ENCODE measurements at regions not wholly inside any gene's neighbourhood (a gene's known extent, or its start where the extent isn't known, plus 50 kb on each side); places are given as distances from the start of the nearest gene placed in this dataset.
"Not testable (repeated sequence)": the region's sequence is repeated elsewhere in the genome, so short reads cannot be mapped to it uniquely, and the experiment has no call there.

GRCh38 chr5:62757686-62758085 lies 179.1 kb downstream of the LRRC70 start:
- DNase-seq = not testable (repeated sequence)

- not testable (repeated sequence) for DNase-seq
Measured at GRCh38 chr5:62752998-62753367, 174.4 kb downstream of the LRRC70 start.

DNA sequence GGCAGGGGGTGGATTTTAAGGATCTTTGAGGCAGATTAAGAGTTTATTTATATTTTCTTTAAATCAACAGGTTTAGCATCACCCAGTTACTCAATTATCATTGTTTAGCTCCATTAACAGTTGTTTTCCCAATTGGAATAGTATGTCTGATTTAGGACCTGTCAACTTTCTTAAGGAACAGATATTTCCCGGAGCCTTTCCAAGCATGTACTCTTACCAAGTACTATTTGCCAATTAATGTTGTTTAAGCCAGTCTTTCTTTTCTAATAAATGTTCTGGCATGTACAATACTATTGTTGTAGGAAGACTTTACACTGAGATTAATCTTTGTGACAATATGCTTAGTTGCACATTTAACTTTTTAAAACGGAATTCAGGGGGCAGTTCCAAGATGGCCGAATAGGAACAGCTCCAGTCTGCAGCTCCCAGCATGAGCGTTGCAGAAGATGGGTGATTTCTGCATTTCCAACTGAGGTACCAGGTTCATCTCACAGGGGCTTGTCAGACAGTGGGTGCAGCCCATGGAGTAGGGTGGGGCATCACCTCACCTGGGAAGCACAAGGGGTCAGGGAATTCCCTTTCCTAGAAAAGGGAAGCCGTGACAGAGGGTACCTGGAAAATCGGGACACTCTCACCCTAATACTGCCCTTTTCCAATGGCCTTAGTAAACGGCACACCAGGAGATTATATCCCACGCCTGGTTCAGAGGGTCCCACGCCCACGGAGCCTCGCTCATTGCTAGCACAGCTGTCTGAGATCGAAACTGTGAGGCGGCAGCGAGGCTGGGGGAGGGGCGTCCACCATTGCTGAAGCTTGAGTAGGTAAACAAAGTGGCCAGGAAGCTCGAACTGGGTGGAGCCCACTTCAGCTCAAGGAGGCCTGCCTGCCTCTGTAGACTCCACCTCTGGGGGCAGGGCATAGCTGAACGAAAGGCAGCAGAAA lies 173.7 kb downstream of the LRRC70 start:
- DNase-seq = not testable (repeated sequence)

- DNase-seq = no peak
Measured at GRCh38 chr5:62742207-62742606, 163.6 kb downstream of the LRRC70 start.

- no peak for DNase-seq
Measured at GRCh38 chr5:62741761-62742160, 163.1 kb downstream of the LRRC70 start.

- no peak for DNase-seq
Measured at GRCh38 chr5:62737766-62738165, 159.1 kb downstream of the LRRC70 start.

- DNase-seq = peak; percentile 36
Measured at GRCh38 chr5:62732677-62733121, 154.1 kb downstream of the LRRC70 start.

GRCh38 chr5:62731022-62731421 lies 152.4 kb downstream of the LRRC70 start:
- peak; percentile 12 for DNase-seq

DNA sequence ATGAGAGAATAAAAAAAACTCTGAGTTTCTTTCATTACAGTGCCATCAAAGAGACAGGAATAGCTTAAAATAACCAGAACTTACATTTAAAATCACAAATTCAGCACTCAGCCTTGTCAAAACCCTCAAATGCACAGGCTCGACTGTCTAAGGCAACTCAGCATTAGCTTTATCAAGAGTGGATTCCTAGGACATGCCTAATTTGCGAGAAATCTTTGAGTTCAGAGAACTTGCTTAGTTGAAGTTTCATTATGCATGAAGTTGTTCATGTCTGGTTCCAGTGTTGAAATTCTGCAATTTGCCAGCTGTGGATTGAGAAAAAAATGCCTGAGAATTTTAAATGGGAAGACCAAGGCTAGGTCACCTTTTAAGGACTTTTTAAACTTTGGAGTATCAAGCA lies 151.1 kb downstream of the LRRC70 start:
- no peak for DNase-seq

DNA sequence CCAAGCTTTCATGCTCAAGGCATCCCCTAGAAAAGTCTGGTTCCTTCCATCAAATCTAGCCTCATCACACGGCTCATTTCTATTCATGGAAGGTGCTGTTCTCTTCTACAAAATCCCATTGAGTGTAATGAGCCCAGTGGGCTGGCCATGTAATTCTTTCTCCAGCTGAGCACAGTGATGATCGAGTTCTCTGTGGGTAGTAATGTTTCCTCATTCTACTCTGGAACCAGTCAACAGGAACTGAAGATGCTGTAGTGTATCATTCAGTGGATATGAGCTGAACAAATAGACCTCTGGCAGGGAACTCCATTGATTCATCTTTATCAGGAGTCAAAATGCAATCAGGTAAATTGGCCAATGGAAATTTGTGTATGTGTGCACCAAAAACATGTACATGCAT lies 149.2 kb downstream of the LRRC70 start:
- no peak for DNase-seq

DNA sequence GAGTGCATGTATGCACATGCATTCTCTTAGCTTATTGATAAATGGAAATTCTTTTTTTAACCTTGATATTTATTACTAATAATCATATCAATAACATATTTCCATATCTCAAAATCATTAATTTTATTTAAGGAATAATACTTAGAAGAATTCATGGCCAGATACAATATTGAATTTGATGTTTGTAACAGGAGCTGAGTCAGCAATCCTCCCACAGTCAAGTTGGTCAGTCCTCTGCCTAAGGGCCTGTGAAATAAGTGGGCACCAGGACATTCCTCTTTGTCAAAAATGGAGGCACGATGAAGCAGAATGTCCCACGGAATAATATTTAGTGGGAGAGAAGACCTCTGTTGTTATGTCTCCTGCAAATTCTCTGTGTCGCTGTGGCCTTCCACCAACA lies 148.6 kb downstream of the LRRC70 start:
- no peak for DNase-seq

- DNase-seq = no peak
Measured at GRCh38 chr5:62722360-62722759, 143.7 kb downstream of the LRRC70 start.

GRCh38 chr5:62720031-62720441 lies 141.4 kb downstream of the LRRC70 start:
- DNase-seq = peak; percentile 66

- no peak for DNase-seq
Measured at GRCh38 chr5:62719061-62719720, 140.6 kb downstream of the LRRC70 start.

- DNase-seq = no peak
Measured at GRCh38 chr5:62718324-62718723, 139.7 kb downstream of the LRRC70 start.

GRCh38 chr5:62717301-62717933 lies 138.8 kb downstream of the LRRC70 start:
- DNase-seq = no peak

- DNase-seq = no peak
Measured at GRCh38 chr5:62714296-62714695, 135.7 kb downstream of the LRRC70 start.

DNA sequence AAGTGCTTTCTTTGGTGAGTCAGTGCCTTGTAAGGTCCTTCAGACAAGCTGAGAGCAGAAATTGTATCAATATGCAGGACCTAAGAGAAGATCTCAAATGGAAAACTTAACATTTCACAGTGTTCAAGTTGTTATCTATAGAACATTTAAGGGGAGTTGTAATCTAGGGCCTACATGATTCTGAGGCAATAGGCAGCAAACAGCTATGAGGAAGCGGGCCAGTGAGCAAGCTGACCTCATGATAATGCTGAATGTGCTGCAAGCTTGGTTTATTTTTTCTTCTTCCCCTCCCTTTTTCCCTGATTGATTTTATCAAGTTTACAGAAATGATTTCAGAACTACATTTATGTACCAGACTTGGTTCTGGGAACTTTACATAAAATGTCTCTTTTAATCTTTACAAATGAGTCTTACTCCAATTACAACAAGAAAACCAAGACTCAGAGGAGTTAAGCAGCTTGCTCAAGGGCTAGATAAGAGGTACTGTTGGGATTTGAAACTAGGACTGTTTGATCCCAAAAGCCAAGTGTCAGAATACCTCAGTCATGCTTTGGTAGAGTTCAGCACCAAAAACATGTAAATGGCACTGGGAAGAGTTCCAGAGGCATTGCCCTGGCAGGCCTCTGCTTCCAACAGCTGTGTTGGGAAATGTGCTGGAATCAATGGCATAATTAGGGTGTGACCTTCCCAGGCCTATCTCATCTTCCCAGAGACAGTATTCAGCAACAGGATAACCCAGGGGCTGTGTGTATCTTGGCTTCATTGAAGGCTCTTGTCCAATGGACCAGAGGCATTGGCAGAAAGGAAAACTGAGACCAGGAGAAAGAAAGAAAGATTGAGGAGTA lies 130.1 kb downstream of the LRRC70 start:
- no peak for DNase-seq

DNA sequence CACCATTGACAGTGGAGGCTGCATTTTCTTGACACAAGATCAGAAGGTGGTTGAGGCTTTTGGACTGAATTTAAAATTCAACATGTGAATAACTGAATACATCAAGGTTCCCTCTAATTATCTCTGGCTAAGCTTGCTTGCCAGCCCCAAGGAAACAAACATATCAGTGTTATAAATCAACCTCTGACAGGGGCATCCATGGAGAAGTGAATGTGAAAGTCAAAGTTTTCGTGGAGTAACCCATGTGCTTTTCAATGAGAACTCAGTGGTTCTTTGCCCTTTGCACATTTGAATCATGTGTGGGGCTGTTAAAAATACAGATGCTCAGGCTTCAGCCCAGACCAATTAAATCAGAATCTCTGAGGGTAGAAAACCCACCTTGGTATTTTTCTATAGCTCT lies 128.9 kb downstream of the LRRC70 start:
- no peak for DNase-seq

DNA sequence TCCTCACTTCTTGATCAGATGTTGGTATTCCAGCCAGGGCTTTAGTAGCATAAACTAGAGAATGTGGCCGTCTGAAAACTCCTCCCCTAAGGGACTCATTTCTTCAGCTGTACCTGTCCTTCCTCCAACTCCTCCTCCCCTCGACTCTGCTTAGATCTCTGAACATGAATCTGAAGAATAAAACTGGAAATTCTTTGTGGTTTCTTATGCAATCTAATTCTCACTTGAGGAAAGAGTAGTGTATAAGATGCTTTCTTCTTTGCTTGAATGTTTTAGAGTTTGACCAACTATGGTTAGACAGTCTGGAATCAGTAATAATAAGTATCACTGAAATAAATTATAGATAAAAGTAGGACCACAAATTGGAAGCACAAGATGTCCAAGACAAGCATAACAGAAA lies 128.5 kb downstream of the LRRC70 start:
- no peak for DNase-seq

GRCh38 chr5:62705022-62705421 lies 126.4 kb downstream of the LRRC70 start:
- DNase-seq = no peak

DNA sequence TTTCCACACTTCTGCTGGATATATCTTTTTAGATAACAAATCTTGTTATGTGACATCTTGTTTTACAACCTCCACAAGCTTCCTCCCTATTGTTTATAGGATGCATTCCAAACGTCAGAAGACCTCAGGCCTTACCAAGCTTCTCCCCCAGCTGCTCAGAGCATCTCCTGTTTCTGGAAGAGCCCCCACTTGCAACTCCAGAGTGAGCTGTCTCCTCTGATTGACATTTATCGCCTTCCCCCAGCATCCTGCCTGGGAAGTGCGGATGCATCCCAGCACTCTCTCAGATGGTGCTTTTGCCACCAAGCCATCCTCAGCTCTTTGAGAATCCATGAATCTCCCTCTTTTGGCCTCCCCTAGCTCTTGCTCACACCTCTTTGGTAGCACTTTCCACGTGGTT lies 123.5 kb downstream of the LRRC70 start:
- no peak for DNase-seq

GRCh38 chr5:62701036-62701435 lies 122.4 kb downstream of the LRRC70 start:
- no peak for DNase-seq

Data from hematopoietic multipotent progenitor cell treated with erythropoietin and hydrocortisone succinate and interleukin-3 and kit ligand, for 6 days (in vitro differentiated cells).